ENCODE measurements at regions not wholly inside any gene's neighbourhood (a gene's known extent, or its start where the extent isn't known, plus 50 kb on each side); places are given as distances from the start of the nearest gene placed in this dataset.
"Not testable (repeated sequence)": the region's sequence is repeated elsewhere in the genome, so short reads cannot be mapped to it uniquely, and the experiment has no call there.

GRCh38 chr9:29044959-29045358 lies 1471.7 kb upstream of the C9orf72 start:
- DNase-seq (ENCODE audit: low read depth in 2 of 3, low spot score in 1 of 3) = no peak

DNA sequence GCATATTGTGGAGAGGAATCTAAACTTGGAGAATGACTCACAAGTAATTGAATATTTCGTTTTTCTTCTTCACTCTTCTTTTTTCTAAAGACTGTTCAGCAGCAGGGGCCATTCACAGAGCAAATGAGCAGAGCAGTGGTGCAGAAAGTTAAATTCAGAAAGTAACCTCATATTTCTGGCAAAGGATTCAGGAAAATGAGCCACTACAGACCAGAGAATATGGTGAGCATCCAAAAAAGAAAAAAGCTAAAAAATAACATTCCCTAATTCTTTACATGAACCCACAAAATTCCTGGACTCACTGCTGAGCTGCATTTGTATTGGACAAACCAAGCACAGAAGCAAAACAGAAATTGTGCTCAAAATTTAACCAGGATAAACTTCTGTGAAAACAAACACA lies 1486.8 kb upstream of the C9orf72 start:
- no peak for DNase-seq (ENCODE audit: low read depth in 2 of 3, low spot score in 1 of 3)

DNA sequence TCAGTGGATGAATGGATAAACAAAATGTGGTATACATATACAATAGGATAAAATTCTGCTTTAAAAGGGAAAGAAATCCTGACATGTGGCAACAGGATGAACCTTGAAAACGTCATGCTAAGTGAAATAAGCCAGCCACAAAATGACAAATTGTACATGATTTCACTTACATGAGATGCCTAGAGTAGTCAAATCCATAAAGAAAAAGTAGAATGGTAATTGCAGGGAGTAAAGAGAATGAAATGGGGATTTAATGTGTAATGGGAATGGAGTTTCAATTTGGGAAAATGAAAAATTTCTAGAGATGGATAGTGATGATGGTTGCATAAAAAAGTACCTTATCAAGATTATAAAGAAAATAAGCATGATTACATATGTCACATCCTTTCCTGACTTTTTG lies 1489.2 kb upstream of the C9orf72 start:
- DNase-seq (ENCODE audit: low read depth in 2 of 3, low spot score in 1 of 3) = no peak

DNA sequence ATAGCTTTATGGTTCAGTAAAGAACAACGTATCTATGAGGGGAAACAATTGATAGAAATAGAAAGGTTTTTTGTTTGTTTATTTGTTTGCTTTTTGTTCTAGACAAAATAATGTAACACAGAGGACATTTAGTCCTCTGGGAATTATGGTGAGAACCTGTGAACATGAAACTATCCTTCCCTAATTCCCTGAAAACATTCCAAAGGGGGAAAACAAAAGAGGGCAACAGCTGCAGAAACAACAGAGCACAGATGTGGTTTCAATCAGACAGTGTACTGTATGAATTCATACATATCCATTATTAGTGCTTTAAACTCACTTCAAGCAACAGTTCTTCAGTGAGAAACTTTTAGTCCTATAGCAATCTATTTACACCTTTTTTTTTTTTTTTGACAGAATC lies 1489.8 kb upstream of the C9orf72 start:
- no peak for DNase-seq (ENCODE audit: low read depth in 2 of 3, low spot score in 1 of 3)

- no peak for DNase-seq (ENCODE audit: low read depth in 2 of 3, low spot score in 1 of 3)
These were observed 1492.9 kb upstream of the C9orf72 start for GRCh38 chr9:29066141-29066640.

DNA sequence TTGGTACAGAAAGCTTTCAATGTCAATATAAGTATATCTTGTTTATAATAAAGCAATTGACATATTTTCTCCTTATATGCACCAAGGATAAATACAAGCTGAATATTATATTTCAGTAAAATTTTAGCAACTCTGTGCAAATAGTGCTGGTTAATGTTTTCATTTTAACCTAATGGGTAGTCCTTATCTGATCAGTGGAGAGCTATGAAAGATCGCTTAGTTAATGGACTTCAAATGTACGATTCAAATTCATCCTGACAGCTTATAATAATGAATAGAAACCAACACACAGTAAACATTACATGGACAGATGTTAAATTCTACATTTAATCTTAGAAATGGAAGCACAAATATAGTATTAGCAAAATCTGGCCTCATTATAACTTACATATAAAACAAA lies 1495.2 kb upstream of the C9orf72 start:
- DNase-seq (ENCODE audit: low read depth in 2 of 3, low spot score in 1 of 3) = no peak

DNA sequence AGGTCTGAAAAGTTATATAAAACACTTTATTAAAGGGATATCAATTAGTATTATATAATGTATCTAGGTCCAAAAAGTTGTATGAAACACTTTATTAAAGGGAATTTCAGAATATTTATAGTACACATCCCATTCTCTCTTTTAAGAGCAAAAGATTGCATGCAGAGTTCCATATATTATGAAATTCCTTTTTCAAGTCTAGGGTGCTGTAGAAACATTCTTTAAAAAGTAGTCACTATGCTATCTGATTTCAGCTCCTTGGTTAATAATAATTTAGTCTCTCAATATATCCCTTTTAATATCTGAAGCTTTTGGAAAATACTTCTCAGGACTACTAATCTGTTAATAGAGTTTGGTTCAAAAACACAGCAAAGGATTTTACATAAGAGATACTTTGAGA lies 1496.1 kb upstream of the C9orf72 start:
- DNase-seq (ENCODE audit: low read depth in 2 of 3, low spot score in 1 of 3) = no peak

GRCh38 chr9:29078063-29078666 lies 1504.9 kb upstream of the C9orf72 start:
- no peak for DNase-seq (ENCODE audit: low read depth in 2 of 3, low spot score in 1 of 3)

DNA sequence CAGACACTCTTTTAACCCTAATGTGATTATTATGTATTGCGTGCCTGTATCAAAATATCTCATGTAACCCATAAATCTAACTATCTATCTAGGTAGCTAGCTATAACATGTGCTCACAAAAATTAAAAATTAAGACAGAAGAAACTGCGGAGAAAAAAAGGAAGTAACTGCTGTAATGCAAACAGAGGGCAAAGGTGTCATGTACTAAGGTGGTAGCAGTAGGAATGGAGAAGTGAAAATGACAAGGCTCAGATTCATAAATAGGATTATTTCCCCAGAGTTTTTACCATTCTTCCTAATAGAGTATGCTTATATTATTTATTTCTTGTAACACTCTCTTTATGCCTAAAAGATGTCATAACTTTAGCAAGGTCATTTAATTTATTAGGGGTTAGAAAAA lies 1527.5 kb upstream of the C9orf72 start:
- no peak for DNase-seq (ENCODE audit: low read depth in 2 of 3, low spot score in 1 of 3)

DNA sequence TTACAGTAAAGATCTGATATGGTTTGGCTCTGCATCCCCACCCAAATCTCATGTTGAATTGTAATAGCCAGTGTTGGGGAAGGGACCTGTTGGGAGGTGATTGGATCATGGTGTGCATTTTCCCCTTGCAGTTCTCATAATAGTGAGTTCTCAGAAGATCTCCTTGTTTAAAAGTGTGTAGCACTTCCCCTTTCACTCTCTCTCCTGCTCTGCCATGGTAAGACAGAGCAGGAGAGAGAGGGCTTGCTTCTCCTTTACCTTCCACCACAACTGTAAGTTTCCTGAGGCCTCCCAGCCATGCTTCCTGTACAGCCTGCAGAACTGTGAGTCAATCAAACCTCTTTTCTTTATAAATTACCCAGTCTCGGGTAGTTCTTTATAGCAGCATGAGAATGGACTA lies 1530.9 kb upstream of the C9orf72 start:
- not testable (repeated sequence) for DNase-seq (ENCODE audit: low read depth in 2 of 3, low spot score in 1 of 3)

DNA sequence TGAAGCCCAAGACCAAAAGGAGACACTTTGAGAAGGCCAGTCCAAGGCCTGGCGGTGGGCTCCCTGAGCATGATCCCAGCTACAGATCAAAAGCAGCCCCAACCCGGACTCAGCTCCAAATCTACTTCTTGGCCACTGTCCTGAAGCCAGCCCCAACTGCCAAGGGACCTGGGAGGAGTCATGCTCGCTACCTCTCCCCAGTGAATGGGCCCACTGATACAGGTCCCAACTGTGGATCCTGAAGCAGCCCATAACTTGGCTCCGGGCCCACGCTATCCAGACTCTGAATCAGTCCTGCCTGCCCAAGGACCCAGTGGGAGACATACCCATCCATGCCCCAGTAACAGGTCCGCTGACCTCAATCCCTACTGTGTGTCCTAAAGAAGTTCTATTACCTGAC lies 1545.3 kb upstream of the C9orf72 start:
- no peak for DNase-seq (ENCODE audit: low read depth in 2 of 3, low spot score in 1 of 3)

DNA sequence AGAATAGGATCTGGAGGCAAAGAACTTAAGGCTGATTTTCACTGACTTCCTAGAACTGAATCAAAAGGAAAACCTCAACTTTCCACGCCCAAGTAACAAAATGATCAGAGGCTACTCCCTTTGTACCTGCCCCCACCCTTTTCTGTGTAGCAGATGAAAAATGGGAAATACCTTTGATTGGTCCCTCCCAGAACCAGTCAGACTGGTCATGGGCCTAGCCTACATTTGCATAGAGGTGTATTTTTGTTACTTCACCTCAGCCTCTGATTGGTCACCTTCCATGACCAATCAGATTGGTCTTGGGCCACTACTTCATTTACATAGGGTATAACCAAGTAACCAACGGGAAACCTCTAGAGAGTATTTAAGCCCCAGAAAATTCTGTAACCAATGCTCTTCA lies 1553.5 kb upstream of the C9orf72 start:
- no peak for DNase-seq (ENCODE audit: low read depth in 2 of 3, low spot score in 1 of 3)

GRCh38 chr9:29129763-29130162 lies 1556.5 kb upstream of the C9orf72 start:
- DNase-seq (ENCODE audit: low read depth in 2 of 3, low spot score in 1 of 3) = no peak

GRCh38 chr9:29144476-29144875 lies 1571.2 kb upstream of the C9orf72 start:
- no peak for DNase-seq (ENCODE audit: low read depth in 2 of 3, low spot score in 1 of 3)

DNA sequence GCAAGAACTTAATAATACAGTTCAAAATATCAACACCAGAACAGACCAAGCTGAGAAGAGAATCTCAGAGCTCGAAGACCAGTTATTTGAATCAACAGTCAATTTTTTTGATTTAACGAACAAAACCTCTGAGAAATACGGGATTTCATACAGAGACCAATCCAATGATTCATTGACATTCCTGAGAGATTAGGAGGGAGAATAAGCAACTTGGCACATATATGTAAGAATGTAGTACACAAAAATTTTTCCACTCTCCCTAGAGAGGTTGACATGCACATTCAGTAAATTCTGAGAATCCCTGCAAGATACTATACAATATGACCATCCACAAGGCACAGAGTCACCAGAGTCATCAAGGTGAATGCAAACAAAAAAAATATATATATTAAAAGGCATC lies 1577.3 kb upstream of the C9orf72 start:
- no peak for DNase-seq (ENCODE audit: low read depth in 2 of 3, low spot score in 1 of 3)

- DNase-seq (ENCODE audit: low read depth in 2 of 3, low spot score in 1 of 3) = no peak
These were observed 1587.6 kb upstream of the C9orf72 start for GRCh38 chr9:29160763-29161353.

- no peak for DNase-seq (ENCODE audit: low read depth in 2 of 3, low spot score in 1 of 3)
These were observed 1600.9 kb upstream of the C9orf72 start for GRCh38 chr9:29174136-29174535.

DNA sequence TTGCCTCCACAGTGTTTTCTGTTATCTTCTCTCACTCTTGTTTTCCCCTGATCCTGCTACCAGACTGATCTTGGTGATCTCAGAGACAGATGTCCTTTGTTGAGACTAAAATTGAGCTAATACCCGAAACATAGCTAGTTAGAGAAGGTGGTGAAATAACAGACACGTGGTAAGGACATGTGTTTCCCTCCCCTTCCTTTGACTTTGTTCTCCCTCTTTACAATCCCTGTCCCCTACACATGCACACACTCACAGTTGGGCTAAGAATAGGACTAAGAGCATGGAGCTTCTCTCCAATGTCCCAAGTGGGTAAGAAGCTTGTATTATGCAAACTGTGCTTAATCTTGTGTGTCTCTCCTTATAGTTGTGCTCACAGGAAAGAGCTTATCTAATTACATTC lies 1603.0 kb upstream of the C9orf72 start:
- DNase-seq (ENCODE audit: low read depth in 2 of 3, low spot score in 1 of 3) = no peak

DNA sequence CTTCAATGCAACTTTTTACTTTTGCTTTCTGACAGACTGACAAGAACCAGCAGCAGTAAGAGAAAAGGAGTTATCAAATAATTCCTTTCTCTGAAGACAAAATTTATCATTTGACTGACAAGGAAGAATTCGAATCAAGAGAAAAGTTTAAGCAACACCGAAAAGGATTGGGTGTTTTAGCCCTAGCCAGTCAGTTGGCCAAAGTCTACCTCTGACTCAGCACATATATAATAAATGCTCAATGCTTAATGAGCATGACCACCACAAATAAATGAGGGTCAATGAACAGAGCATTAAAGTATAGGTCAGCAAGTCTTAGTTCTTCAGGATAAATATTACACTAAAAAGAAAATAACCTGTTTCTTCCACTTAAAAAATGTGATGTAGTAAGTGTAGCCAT lies 1603.5 kb upstream of the C9orf72 start:
- DNase-seq (ENCODE audit: low read depth in 2 of 3, low spot score in 1 of 3) = no peak

DNA sequence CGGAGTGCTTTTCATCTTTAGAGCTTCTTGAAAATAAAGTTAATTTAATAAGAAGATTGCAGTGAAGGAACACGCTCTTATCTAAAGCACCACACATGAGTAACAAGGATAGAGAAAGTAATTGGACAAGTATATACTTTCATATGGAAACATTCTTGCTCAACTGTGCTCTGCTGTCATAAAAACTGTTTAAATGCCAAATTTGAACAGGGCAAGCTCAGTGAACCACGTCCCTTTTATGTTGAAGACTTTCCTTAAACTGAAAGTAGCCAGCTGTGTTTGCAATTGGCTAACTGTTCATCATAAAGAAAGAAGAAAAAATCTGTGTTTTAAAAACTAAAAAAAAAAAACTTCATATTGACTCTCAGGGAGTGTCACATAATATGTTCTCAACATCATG lies 1610.7 kb upstream of the C9orf72 start:
- DNase-seq (ENCODE audit: low read depth in 2 of 3, low spot score in 1 of 3) = no peak

DNA sequence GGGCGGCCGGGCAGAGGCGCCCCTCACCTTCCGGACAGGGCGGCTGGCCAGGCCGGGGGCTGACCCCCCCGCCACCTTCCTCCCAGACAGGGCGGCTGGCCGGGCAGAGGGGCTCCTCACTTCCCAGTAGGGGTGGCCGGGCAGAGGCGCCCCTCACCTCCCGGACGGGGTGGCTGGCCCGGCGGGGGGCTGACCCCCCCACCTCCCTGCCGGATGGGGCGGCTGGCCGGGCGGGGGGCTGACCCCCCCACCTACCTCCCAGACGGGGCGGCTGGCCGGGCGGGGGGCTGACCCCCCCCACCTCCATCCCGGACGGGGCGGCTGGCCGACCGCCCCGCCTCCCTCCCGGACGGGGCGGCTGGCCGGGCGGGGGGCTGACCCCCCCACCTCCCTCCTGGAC lies 1615.5 kb upstream of the C9orf72 start:
- DNase-seq (ENCODE audit: low read depth in 2 of 3, low spot score in 1 of 3) = not testable (repeated sequence)

DNA sequence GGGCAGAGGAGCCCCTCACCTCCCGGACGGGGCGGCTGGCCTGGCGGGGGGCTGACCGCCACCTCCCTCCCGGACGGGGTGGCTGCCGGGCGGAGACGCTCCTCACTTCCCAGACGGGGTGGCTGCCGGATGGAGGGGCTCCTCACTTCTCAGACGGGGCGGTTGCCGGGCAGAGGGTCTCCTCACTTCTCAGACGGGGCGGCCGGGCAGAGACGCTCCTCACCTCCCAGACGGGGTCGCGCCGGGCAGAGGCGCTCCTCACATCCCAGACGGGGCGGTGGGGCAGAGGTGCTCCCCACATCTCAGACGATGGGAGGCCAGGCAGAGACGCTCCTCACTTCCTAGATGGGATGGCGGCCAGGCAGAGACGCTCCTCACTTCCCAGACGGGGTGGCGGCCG lies 1615.9 kb upstream of the C9orf72 start:
- not testable (repeated sequence) for DNase-seq (ENCODE audit: low read depth in 2 of 3, low spot score in 1 of 3)

GRCh38 chr9:29198861-29199260 lies 1625.6 kb upstream of the C9orf72 start:
- no peak for DNase-seq (ENCODE audit: low read depth in 2 of 3, low spot score in 1 of 3)
